Tibial artery (tissue), 4 donors: ENCODE measurements at regions not wholly inside any gene's neighbourhood (a gene's known extent, or its start where the extent isn't known, plus 50 kb on each side); places are given as distances from the start of the nearest gene placed in this dataset.
"Not testable (repeated sequence)": the region's sequence is repeated elsewhere in the genome, so short reads cannot be mapped to it uniquely, and the experiment has no call there.

Experiments used
- DNase-seq, 2 donors: peaks; one replicate each; pipeline ENCODE4 v3.0.0-alpha.2; 2019
- H3K27ac ChIP-seq, 2 donors: fragments of 200-600 bp; sonication (generic) in 1 of 2; 1 replicate in 1 of 2; 2 replicates in 1 of 2; pipeline ENCODE4 v1.5.1; 2018 to 2019; ENCODE audit warnings: mild to moderate bottlenecking in 1 of 2
- H3K27me3 ChIP-seq, 2 donors: fragments of 200-600 bp; sonication (generic) in 1 of 2; one replicate each; pipeline versions ENCODE4 v1.5.1 to v1.6.0; 2016 to 2019
- H3K36me3 ChIP-seq, 3 donors: fragments of 200-600 bp; sonication (generic) in 2 of 3; one replicate each; pipeline ENCODE4 v1.5.1; 2016 to 2019; ENCODE audit warnings: mild to moderate bottlenecking in 2 of 3
- H3K4me1 ChIP-seq, 4 donors: fragments of 200-600 bp; sonication (generic) in 2 of 4; 1 replicate in 3 of 4; 2 replicates in 1 of 4; pipeline ENCODE4 v1.5.1; 2016 to 2019
- H3K4me3 ChIP-seq, 2 donors: fragments of 200-600 bp; sonication (generic) in 1 of 2; 1 replicate in 1 of 2; 2 replicates in 1 of 2; pipeline ENCODE4 v1.5.1; 2018 to 2019; ENCODE audit warnings: mild to moderate bottlenecking in 2 of 2
- H3K9me3 ChIP-seq, 3 donors: fragments of 200-600 bp; sonication (generic) in 1 of 3; one replicate each; pipeline ENCODE4 v1.5.1; 2016 to 2019
- CTCF ChIP-seq, 2 experiments: fragments of 200-600 bp in 1 of 2; fragments of 450-650 bp in 1 of 2; IDR thresholded peaks; one replicate each; pipeline ENCODE4 v1.5.1; 2017 to 2019; ENCODE audit warnings: antibody characterized with exemption in 2 of 2, mild to moderate bottlenecking in 1 of 2, moderate library complexity in 1 of 2
- intact Hi-C: fragments of 100-400 bp; cut with DNase I; formaldehyde crosslinking; loops from one replicate; pipeline ENCODE4 v1.15.0; 2023; ENCODE audit warnings: low total_unique reads

- TF ChIP-seq CTCF (IDR thresholded peaks at IDR 0.05), result no peak
- H3K4me1 ChIP-seq, result no peaks in the 10 kb centered on the region
- intact Hi-C loops, result no loop called here
Observed at GRCh38 chr14:40347675-40348074, 915.4 kb upstream of the FBXO33 start.

GRCh38 chr14:40346275-40346674 lies 914.0 kb upstream of the FBXO33 start:
- TF ChIP-seq CTCF (IDR thresholded peaks at IDR 0.05), result no peak
- intact Hi-C loops, result no loop called here
- Histone ChIP-seq H3K36me3 (no peaks in the 10 kb centered on the region), H3K4me1 (no peaks in the 10 kb centered on the region), H3K9me3 (no peaks in the 10 kb centered on the region), H3K4me3 (no peak overlapping the region), H3K27me3 (no peaks in the 10 kb centered on the region), H3K27ac (no peak overlapping the region)
- no peak for DNase-seq

More at GRCh38 chr14:40347675-40348074, 915.4 kb upstream of the FBXO33 start:
- H3K27ac ChIP-seq, result no peak overlapping the region
- no peak for DNase-seq
- H3K4me3 ChIP-seq, result no peak overlapping the region
- no peaks in the 10 kb centered on the region for H3K36me3 ChIP-seq
- no peaks in the 10 kb centered on the region for H3K27me3 ChIP-seq
- no peaks in the 10 kb centered on the region for H3K9me3 ChIP-seq

GRCh38 chr14:40345334-40345733 lies 913.1 kb upstream of the FBXO33 start:
- no peak overlapping the region for H3K27ac ChIP-seq
- no peak for DNase-seq
- no peak for TF ChIP-seq CTCF (IDR thresholded peaks at IDR 0.05)
- no peak overlapping the region for H3K4me3 ChIP-seq
- intact Hi-C loops, result no loop called here
- H3K36me3 ChIP-seq, result no peaks in the 10 kb centered on the region
- no peaks in the 10 kb centered on the region for H3K9me3 ChIP-seq
- H3K27me3 ChIP-seq, result no peaks in the 10 kb centered on the region
- no peaks in the 10 kb centered on the region for H3K4me1 ChIP-seq

- Histone ChIP-seq H3K4me3 (no peak overlapping the region), H3K9me3 (no peaks in the 10 kb centered on the region), H3K27me3 (no peaks in the 10 kb centered on the region), H3K27ac (no peak overlapping the region), H3K4me1 (no peaks in the 10 kb centered on the region), H3K36me3 (no peaks in the 10 kb centered on the region)
- TF ChIP-seq CTCF (IDR thresholded peaks at IDR 0.05), result no peak
- intact Hi-C loops, result no loop called here
- no peak for DNase-seq
Observed at GRCh38 chr14:40340708-40341107, 908.5 kb upstream of the FBXO33 start.

GRCh38 chr14:40336846-40337245 lies 904.6 kb upstream of the FBXO33 start:
- Histone ChIP-seq H3K4me3 (no peak overlapping the region), H3K27me3 (no peaks in the 10 kb centered on the region), H3K9me3 (no peaks in the 10 kb centered on the region), H3K36me3 (no peaks in the 10 kb centered on the region), H3K4me1 (no peaks in the 10 kb centered on the region), H3K27ac (no peak overlapping the region)
- DNase-seq, result no peak
- intact Hi-C loops, result no loop called here
- no peak for TF ChIP-seq CTCF (IDR thresholded peaks at IDR 0.05)

GRCh38 chr14:40326519-40326918 lies 894.3 kb upstream of the FBXO33 start:
- H3K4me3 ChIP-seq, H3K36me3 ChIP-seq, H3K9me3 ChIP-seq, DNase-seq, H3K27ac ChIP-seq, H3K4me1 ChIP-seq, H3K27me3 ChIP-seq, intact Hi-C loops: not testable (repeated sequence)
